GM19193 (cell line): ENCODE measurements at regions not wholly inside any gene's neighbourhood (a gene's known extent, or its start where the extent isn't known, plus 50 kb on each side); places are given as distances from the start of the nearest gene placed in this dataset.

Experiments
- POLR2A ChIP-seq: IDR thresholded peaks from 4 replicates; pipeline ENCODE4 v1.6.1; 2011; ENCODE audit not compliant: insufficient read depth, insufficient read length; ENCODE audit errors: extremely low read depth

- no peak for TF ChIP-seq POLR2A
Measured at GRCh38 chrX:39247536-39247935, 446.3 kb downstream of the MID1IP1 start.

- no peak for TF ChIP-seq POLR2A
Measured at GRCh38 chrX:39248330-39248729, 447.1 kb downstream of the MID1IP1 start.

- no peak for TF ChIP-seq POLR2A
Measured at GRCh38 chrX:39249999-39250398, 448.7 kb downstream of the MID1IP1 start.

- no peak for TF ChIP-seq POLR2A
Measured at GRCh38 chrX:39251995-39252394, 450.7 kb downstream of the MID1IP1 start.

GRCh38 chrX:39253551-39253950 lies 452.3 kb downstream of the MID1IP1 start:
- TF ChIP-seq POLR2A: no peak

GRCh38 chrX:39258331-39258730 lies 457.1 kb downstream of the MID1IP1 start:
- TF ChIP-seq POLR2A: no peak

GRCh38 chrX:39260965-39261364 lies 459.7 kb downstream of the MID1IP1 start:
- TF ChIP-seq POLR2A: no peak

- no peak for TF ChIP-seq POLR2A
Measured at GRCh38 chrX:39261446-39262147, 460.3 kb downstream of the MID1IP1 start.

GRCh38 chrX:39262641-39263040 lies 461.4 kb downstream of the MID1IP1 start:
- TF ChIP-seq POLR2A: no peak

- TF ChIP-seq POLR2A: no peak
Measured at GRCh38 chrX:39264023-39264422, 462.8 kb downstream of the MID1IP1 start.

- no peak for TF ChIP-seq POLR2A
Measured at GRCh38 chrX:39267176-39267575, 465.9 kb downstream of the MID1IP1 start.

GRCh38 chrX:39268207-39268606 lies 466.9 kb downstream of the MID1IP1 start:
- TF ChIP-seq POLR2A: no peak

GRCh38 chrX:39275500-39276068 lies 474.3 kb downstream of the MID1IP1 start:
- TF ChIP-seq POLR2A: no peak

- no peak for TF ChIP-seq POLR2A
Measured at GRCh38 chrX:39283239-39283638, 482.0 kb downstream of the MID1IP1 start.

GRCh38 chrX:39288592-39288991 lies 487.3 kb downstream of the MID1IP1 start:
- TF ChIP-seq POLR2A: no peak

- TF ChIP-seq POLR2A: no peak
Measured at GRCh38 chrX:39289827-39290226, 488.6 kb downstream of the MID1IP1 start.
